Nephron progenitor cell (in vitro differentiated cells): ENCODE measurements at regions not wholly inside any gene's neighbourhood (a gene's known extent, or its start where the extent isn't known, plus 50 kb on each side); places are given as distances from the start of the nearest gene placed in this dataset.

Experiments used
- DNase-seq: peaks from one replicate; pipeline ENCODE4 v3.0.0; 2021
- H3K27ac Mint-ChIP-seq: 2 replicates; pipeline ENCODE4 v1.8.0; 2021; ENCODE audit warnings: mild to moderate bottlenecking, moderate library complexity, mixed read lengths
- H3K27me3 Mint-ChIP-seq: 2 replicates; pipeline ENCODE4 v1.8.0; 2021; ENCODE audit warnings: mild to moderate bottlenecking, low read depth, mixed read lengths; ENCODE audit not compliant: poor library complexity
- H3K36me3 Mint-ChIP-seq: 2 replicates; pipeline ENCODE4 v1.8.0; 2021; ENCODE audit warnings: low read depth, mixed read lengths
- H3K4me1 Mint-ChIP-seq: 2 replicates; pipeline ENCODE4 v1.8.0; 2021; ENCODE audit warnings: mixed read lengths
- H3K4me3 Mint-ChIP-seq: 2 replicates; pipeline ENCODE4 v1.8.0; 2021; ENCODE audit warnings: mild to moderate bottlenecking, moderate library complexity, mixed read lengths
- H3K9me3 Mint-ChIP-seq: 2 replicates; pipeline ENCODE4 v1.8.0; 2021; ENCODE audit warnings: mild to moderate bottlenecking, moderate library complexity, mixed read lengths
- TF ChIP-seq, protein P1 (sequence below): fragments of 200-600 bp; sonication (generic); IDR thresholded peaks from 2 replicates; pipeline ENCODE4 v1.5.0; 2021; ENCODE audit warnings: antibody characterized with exemption

DNA sequence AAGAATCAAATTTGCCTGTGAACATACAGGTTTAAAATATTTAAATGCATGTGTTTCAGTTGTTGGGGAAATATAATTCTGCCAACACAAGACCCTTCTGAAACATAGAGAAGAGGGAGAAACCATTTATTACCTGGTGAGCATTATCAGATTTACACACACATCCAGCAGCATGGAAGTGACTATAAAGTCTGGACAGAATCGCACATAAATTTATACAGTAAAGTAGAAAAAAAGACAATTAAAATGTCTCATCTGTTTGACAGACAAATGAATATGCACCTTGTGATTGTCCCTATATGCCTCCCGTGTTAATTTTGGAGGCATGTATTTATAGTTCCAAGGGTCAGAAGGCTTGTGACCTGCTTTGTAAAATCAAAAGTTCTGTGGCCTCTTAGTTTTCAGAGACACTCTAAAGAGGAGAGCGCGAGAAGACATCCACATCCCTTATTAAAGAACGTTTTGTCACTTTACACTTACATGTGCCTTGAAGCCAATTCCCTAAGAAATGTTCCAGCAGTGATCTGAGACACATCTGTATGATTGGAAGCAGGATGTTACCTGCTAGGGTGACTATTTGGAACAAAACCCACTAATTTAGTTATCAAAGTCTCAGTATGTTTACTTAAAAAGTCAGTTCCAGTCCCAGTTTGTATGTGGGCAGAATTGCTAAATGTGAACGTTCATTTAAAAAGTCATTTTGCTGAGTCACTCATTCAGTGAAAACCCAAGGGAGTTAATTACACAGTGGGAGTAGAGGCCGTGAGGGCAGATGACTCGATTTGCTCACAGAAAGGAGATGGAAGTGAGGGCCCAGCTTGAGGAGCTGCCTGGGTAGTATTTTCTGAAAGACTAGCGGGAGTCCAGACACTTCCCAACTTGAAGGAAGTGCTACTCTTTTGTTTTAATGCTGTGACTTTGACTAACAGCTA is 527.6 kb upstream of the MEX3C start:
- H3K36me3 Mint-ChIP-seq: no peaks in the 10 kb centered on the region
- no peak for DNase-seq
- TF ChIP-seq, protein P1, sequence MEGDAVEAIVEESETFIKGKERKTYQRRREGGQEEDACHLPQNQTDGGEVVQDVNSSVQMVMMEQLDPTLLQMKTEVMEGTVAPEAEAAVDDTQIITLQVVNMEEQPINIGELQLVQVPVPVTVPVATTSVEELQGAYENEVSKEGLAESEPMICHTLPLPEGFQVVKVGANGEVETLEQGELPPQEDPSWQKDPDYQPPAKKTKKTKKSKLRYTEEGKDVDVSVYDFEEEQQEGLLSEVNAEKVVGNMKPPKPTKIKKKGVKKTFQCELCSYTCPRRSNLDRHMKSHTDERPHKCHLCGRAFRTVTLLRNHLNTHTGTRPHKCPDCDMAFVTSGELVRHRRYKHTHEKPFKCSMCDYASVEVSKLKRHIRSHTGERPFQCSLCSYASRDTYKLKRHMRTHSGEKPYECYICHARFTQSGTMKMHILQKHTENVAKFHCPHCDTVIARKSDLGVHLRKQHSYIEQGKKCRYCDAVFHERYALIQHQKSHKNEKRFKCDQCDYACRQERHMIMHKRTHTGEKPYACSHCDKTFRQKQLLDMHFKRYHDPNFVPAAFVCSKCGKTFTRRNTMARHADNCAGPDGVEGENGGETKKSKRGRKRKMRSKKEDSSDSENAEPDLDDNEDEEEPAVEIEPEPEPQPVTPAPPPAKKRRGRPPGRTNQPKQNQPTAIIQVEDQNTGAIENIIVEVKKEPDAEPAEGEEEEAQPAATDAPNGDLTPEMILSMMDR: no peak

GRCh38 chr18:51726614-51727013 is 529.1 kb upstream of the MEX3C start:
- TF ChIP-seq, protein P1: no peak
- H3K27ac Mint-ChIP-seq: no peak overlapping the region

More for the DNA sequence above, 527.6 kb upstream of the MEX3C start:
- Mint-ChIP-seq H3K27me3 (no peaks in the 10 kb centered on the region), H3K4me1 (peaks cover 15% of the 10 kb centered on the region), H3K27ac (peak overlapping the region; percentile 79), H3K4me3 (no peak overlapping the region), H3K9me3 (no peaks in the 10 kb centered on the region)

DNA sequence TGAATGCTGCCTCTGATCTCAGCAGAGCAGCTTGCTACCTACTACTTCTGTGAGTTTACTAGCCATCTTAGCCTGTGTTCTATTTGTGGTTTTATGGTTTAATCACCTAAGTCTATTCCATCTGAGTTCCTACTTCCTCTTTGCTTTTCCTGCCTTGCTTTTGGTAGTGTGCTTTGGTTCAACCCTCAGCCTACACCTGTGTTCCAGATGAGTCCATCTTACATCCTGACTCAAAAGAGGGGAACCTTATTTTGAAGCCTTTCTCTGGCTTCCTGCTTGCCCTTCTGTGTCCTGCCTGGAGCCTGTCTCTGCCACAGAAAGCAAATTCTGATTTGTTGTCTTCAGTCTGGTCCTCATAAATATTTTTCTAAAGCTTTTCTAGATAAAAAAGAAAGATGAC is 530.3 kb upstream of the MEX3C start:
- DNase-seq: no peak
- TF ChIP-seq, protein P1: no peak
- H3K4me1 Mint-ChIP-seq: peaks cover 13% of the 10 kb centered on the region
- H3K27me3 Mint-ChIP-seq: no peaks in the 10 kb centered on the region
- no peaks in the 10 kb centered on the region for H3K36me3 Mint-ChIP-seq
- H3K4me3 Mint-ChIP-seq: no peak overlapping the region
- H3K9me3 Mint-ChIP-seq: no peaks in the 10 kb centered on the region
- no peak overlapping the region for H3K27ac Mint-ChIP-seq

More at GRCh38 chr18:51726614-51727013, 529.1 kb upstream of the MEX3C start:
- Mint-ChIP-seq H3K9me3 (no peaks in the 10 kb centered on the region), H3K4me3 (no peak overlapping the region), H3K36me3 (no peaks in the 10 kb centered on the region), H3K4me1 (peaks cover 13% of the 10 kb centered on the region), H3K27me3 (no peaks in the 10 kb centered on the region)
- no peak for DNase-seq

GRCh38 chr18:51731070-51731469 is 533.6 kb upstream of the MEX3C start:
- Mint-ChIP-seq H3K4me1 (peaks cover 5% of the 10 kb centered on the region), H3K9me3 (no peaks in the 10 kb centered on the region), H3K36me3 (no peaks in the 10 kb centered on the region), H3K27ac (no peak overlapping the region), H3K4me3 (no peak overlapping the region), H3K27me3 (no peaks in the 10 kb centered on the region)
- no peak for DNase-seq
- TF ChIP-seq, protein P1: no peak

GRCh38 chr18:51734576-51734975 is 537.1 kb upstream of the MEX3C start:
- DNase-seq: no peak
- H3K9me3 Mint-ChIP-seq: peaks cover 5% of the 10 kb centered on the region
- no peaks in the 10 kb centered on the region for H3K27me3 Mint-ChIP-seq
- TF ChIP-seq, protein P1: no peak
- no peak overlapping the region for H3K27ac Mint-ChIP-seq
- peaks cover 16% of the 10 kb centered on the region for H3K4me1 Mint-ChIP-seq
- H3K36me3 Mint-ChIP-seq: no peaks in the 10 kb centered on the region
- no peak overlapping the region for H3K4me3 Mint-ChIP-seq
